NCI-H510A treated with DMSO at 0.1 percent for 48 hours (cell line): ENCODE measurements at regions not wholly inside any gene's neighbourhood (a gene's known extent, or its start where the extent isn't known, plus 50 kb on each side); places are given as distances from the start of the nearest gene placed in this dataset.
A peak's percentile ranks its signal among the peaks of the same experiment; 100 is the strongest.

Experiments used
- DNase-seq: peaks from one replicate; lab custom pipeline; 2025; lab: John Stamatoyannopoulos, UW

DNA sequence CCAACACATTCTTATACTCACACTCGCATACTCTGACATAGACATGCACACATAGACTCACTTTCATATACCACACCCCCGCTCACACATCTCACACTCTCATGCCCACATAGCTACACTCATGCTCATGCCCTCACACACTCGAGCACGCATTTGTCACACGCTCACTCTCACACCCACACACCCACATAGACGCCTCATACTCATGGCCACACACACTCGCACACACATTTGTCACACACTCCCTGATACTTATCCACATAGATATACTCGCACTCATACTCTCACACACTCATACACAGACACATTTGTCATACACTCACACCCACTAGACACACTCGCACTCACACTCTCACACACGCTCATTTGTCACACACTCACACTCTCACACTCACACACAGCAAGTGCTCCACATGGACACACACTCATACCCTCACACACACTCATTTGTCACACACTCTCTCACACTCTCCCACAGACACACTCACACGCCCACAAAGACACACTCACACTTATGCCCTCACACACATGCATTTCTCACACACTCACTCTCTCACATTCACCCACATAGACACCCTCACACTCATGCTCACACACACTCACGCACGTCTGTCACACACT is 50.9 kb downstream of the TNP1 start:
- DNase-seq, result no peak

DNA sequence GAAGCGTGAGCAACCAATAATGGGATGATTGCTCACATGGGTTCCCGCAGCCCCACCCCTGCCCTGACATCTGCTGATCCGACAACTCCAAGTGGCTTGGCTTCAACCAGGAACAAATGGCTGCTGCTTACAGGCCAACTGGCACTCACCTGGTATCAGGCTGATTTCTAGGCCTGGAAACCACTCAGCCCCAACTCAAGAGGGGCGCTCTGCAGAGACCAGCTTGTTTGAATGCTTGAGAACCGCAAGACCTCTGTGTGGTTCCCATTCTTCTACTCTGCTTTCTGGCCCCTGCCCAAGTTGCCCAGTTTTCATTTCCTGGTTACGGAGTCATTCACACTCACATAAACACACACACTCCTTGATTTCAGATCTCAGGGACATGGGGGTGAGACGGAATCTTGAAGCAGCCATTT is 52.0 kb downstream of the TNP1 start:
- peak; percentile 61 for DNase-seq

DNA sequence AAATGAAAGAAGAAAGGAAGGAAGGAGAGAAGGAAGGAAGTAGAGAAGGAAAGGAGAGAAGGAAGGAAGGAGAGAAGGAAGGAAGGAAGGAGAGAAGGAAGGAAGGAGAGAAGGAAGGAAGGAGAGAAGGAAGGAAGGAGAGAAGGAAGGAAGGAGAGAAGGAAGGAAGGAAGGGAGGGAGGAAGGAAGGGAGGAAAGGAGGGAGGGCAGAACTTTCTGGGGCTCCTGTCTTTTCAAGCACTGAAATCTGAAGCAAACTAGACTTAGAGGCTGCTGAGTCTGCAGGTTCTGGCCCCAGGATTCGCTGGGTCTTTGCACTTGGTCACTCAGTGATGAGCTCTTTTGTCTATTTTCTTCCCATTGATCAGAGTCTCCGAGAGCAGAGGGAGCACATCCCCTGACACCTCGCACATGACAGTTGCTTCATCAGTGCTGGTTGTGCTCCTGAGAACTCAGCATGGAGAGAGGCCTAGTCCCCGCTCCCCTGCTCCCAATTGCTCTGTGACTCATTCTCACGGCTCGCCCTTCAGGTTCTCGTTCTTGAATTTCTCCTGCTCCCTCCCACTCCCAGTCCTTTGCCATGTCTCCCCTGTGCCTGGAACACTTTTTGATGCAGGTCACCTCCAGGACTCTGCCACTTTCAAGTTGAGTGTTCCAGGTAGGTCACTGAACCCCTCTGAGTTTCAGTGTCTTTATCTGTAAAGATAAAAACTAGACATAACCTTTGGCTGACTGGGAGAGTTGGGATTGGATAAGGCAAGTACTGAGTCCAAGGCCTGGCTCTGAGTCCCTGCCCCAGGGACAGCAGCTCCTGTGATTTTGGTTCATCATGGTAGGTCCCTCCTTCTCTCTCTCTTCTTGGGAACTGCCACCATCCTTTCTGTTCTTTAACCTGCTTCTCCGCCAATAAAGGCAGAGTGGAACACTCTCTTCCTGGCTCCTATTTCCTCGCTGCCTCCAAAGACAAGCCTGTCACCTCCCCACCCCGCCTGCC is 55.2 kb downstream of the TNP1 start:
- no peak for DNase-seq

DNA sequence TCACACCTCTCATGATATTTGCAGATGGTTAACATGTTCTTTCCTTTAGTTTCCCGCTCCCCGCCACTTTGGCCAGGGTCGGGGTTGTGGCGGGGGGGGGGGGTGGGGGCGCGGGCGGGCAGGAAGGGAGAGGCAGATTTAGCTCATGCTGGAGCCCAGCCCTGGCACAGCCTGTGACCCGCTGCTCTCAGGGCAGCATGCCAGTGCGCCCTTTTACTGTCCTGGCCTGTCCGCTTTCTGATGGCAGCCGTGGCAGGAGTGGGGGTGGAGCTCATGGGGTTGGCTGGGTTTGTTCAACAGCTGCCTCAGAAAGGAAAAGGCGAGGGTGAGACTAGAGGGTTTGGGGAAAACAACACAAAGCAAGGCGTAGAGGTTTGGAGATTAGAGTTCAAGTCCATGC is 56.1 kb downstream of the TNP1 start:
- DNase-seq, result no peak

DNA sequence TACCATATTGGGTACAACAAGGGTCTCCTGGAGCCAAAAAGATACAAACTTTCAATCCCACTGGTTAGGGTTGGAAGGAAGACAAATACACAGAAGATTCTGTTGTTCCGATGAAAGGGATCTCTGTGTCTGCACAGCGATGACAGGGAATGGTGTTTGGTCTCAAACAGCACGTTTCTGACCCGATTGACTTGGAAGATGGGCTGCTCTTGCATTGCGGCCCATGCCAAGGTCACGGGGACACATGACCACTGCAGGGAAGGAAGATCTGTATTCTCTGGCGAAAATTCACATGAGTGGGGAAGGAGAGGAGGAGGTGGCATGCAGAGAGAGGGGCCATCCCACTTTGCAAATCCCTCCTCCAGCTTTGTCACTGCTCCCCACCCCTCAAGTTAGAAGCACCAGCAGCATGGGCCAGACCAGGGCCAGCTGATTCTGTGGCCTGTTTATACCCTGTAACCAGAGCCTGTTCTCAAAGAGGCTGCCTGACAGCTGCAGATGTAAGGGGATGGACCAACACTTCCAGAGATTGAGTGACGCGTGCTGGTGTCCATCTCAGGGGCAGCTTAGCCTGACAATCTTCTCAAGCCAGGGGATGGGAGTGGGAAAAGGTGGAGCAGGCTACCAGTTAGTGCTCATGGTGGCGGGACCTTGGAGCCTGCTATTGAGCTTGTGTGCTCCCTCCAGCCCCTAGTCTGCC is 57.2 kb downstream of the TNP1 start:
- DNase-seq, result no peak

DNA sequence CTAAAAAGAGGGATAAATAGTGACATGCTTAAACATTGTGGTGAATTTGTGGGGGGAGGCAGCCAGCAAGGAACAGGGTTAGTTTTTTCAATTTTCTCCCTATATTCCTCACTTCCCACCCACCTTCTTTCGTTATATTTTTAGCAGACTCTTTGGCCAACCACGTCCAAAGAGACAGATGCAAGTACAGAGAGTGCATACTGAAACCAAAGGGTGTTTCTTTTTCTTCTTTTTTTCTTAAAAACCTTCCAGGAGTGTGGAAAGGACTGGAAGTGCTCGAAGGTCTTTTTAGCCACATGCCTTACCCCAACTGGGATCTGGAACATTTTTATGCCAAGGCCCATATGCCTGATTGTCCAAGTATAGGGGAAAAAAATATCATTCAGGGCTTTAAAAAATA is 59.0 kb downstream of the TNP1 start:
- no peak for DNase-seq

DNA sequence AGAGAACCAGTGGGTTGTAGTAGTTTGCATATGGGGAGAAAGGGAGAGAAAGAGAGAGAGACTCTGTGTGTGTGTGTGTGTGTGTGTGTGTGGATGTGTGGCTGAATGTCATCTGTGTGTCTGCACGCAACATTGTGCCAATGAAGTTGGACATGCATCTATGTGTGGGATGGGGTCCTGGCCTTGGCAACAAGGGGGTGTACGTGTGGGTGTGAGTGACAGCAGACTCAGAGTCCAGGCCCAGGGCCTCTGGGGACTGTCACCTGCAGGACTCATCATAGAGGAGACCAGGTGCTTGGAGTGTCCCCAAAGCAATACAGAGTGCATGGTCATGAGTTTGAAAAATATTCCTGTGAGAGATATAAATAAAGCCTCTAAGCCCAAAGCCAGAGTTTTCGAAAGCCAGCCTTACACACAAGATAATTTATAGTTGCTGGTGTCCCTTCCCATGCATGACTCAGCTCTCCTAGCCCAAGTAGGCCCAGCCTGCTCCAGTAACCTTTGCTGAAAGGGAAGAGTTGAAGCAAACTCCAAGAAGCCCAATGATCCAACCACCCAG is 59.9 kb downstream of the TNP1 start:
- DNase-seq, result no peak

DNA sequence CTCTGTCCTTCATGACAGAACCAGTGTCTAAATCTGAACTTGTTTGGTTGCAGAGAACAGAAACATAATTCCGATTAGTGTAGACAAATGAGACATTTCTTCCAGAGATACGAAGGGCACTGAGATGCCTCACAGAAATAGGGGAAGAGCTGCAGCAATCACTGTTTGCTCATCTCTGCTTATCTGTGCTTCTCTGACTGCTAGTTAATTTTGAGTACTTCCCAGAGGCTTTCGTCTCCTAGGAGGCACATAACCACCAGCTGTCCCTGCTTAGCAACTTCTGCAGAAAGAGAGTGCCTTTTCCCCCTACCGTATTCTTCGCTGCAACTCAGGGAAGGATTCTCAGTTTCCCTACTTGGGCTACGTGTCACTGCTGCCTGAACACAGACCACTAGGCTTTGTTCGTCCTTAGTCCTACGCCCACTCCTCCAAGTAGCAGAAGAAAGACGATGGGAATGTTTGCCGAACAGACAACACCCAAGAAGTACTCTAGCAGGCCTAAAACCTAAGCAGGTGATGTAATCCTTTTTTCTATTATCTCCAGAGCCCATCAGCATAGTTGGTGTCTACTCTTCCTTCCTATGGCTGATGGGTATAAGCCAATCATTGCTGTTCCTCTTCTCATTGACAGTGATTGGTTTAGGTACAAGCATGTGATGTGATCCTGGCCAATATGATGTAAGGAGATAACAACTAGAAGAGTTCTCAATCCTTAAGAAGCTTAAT is 63.6 kb downstream of the TNP1 start:
- no peak for DNase-seq

DNA sequence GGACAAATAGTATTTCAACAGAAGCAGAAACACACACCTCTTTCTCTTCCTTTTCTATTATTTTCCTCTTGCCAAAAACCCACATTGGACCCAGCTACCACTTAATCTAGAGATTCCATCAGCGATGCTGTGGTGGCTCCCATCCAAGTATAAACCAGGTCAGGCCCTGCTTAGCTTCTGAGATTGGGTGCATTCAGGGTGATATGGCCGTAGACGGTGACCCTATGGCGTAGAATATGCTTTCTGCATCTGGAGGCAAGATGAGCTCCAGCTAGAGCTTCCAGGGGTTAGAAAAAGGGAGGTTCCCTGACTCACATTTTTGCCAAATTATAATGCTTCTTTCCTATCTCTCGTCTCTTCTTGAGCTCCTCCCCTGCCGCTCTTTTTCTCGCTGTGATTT is 66.5 kb downstream of the TNP1 start:
- DNase-seq, result no peak

DNA sequence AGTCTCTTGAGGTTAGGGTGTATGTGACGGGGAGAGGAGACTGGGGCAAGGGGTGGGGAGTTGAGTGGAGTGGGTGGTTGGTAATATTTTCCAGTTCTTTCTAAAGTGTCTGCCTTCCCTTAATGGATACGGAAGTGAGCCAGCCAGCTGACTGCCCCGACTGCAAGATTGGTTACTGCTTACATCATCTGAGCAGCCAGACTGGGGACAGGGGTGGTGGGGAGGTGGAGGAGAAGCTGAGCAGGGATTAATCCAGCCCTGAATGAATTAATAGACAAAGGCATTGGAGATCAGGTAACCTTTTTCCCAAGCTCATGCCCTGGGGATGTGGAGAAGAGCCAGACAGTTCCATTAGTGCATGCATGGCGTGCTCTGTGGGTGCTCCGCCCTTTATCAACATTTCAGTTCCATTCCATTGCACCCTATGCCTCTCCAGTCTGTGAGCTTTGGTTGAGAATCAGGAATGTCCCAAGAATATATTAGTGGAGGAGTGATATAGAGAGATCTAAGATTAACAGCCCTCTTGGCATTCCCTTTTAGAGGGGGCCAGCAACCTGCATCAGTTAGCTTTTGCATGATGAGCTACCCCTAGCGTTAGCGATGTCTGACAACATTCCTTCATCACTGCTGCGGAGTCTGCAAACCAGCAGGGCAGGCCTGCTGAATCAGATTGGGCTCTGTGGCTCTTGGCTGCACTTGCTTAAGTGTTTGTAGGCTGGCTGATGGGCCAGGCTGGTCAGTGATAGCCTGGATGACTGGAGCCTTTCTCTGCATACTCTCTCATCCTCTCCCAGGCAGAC is 67.4 kb downstream of the TNP1 start:
- DNase-seq, result peak; percentile 32

DNA sequence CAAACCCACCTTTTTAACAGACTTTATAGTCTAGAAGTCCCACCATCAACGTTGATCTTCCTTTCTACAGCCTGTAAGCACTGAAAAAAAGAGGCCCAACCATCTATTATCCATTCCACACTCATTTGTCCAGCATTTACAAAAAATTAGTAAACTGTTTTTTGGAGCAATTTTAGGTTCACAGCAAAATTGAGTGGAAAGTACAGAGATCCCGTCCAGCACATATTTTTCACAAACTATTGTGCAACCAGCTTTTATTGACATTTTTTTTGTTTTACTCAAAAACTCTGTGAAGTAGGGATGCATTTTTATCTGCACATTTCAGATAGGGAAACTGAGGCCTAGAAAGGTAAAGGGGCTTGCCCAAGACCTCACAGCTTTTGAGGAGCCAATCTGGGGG is 68.6 kb downstream of the TNP1 start:
- DNase-seq, result no peak

DNA sequence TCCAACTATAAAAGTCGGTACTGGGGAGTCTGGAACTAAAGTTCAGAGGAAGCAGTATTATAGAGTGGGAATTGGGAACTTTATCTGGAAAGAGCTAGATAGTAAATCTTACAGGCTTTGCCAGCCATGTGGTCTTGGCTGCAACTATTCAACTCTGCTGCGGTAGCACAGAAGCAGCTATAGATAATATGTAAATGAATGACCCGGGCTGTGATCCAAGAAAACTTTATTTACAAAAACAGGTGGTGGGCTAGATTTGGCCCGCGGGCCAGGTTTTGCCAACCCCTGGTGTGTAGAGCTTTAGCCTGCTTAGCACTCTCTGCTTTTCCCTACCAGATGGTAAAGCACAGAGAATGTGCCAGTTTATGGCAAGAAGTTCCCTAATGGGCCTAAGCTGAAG is 70.8 kb downstream of the TNP1 start:
- DNase-seq, result no peak

DNA sequence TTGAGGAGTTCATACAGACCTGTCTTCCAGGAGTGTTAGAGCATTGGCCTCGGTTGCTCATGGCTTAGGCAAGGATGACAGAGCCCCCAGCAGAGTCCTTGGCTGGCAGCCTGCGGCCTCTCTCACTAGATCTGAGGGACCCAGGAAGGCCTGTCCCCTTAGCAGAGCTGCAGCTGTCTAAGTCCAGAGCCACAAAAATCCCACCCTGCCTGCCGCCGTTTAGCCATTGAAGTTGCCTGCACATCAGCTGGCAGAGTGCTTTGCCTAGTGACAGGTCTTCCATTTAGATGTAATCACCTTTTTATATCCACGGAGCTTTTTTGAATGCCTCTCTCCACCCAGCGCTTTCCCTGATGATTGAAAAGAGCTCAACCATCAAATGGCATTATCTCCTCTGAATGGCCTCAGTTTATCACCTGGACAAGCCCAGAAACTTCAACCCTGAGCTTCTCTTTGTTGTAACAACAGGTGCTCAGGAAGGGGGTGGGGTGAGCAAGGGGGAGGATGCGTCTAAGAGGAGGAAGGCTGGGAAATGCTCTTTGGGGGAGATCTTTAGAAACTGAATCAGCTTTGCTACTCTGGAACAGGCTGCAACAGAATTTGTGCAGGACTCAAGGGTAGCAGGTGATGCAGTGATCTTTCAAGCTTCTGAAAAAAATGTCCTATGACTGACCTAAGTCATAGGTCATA is 71.9 kb downstream of the TNP1 start:
- DNase-seq, result no peak

DNA sequence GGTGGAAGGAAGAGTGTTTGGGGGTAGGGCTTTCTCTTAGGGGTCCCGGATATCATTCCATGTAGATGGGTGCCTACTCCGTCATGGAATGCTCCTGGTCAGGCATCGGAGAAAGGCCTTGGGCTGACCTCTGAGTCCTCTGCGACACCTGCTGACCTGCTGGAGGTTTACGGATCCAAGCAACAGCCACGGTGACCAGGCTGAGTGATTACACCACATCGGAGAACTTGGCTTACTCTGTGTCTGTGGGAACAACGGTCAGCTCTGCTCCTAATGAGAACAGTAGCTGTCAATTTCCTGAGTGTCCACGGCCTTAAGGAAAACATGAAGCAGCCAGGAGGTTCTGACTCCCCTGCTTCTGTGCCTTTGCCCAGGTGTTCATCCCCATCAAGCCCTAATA is 73.2 kb downstream of the TNP1 start:
- no peak for DNase-seq

DNA sequence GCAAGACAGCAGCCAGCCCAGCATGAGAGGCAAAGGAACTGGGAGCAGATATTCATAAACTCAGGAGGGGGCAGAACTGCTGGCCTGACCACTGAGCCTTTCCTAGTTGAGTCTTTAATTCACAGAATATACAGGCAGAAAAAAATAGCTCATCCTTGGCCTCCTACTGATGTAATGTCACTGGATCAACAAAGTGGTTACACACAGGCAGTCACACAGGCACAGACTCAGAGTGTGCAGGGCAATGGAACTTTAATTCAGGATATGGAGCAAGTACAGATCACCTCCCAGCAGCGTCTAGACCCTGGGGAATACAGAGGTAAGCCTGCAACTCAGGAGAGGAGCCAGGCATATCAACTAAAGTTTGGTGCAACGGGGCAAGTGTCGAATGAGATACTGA is 75.4 kb downstream of the TNP1 start:
- no peak for DNase-seq

DNA sequence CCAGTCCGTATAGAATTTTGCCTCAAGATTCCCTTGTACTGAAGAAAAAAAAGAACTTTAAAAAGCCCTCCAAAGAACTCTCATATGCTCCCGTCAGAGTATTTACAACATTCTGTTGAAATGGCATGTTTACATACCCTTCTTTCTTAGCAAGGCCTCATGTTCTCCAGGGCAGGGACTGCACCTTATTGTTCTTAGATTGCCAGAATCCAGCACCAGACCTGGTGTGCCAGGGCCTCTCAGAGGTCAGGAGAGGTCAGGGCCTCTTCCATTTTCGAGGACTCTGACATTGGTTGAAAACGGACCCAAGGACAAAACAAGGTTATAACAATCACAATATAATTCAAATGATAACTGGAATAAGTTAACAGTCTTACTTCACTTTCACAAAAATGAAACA is 78.2 kb downstream of the TNP1 start:
- no peak for DNase-seq

DNA sequence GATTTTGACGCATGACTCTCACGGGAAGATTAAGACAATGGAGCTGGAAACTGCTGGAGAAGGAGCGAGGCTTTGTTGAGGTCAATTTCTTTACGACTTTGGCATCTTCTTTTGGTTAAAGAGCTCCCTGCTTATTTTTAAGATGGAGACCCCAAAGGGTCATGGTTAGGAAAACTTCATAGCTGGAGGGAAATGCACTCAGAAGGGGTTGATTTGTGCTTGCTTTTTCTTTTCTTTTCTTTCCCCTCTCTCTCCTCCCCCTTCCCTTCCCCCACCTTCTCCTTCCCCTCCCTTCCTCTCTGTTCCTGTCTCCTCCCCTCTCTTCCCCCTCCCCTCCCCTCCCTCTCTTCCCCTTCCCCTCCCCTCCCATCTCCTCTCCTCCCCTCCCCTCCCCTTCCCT is 79.0 kb downstream of the TNP1 start:
- DNase-seq, result no peak

DNA sequence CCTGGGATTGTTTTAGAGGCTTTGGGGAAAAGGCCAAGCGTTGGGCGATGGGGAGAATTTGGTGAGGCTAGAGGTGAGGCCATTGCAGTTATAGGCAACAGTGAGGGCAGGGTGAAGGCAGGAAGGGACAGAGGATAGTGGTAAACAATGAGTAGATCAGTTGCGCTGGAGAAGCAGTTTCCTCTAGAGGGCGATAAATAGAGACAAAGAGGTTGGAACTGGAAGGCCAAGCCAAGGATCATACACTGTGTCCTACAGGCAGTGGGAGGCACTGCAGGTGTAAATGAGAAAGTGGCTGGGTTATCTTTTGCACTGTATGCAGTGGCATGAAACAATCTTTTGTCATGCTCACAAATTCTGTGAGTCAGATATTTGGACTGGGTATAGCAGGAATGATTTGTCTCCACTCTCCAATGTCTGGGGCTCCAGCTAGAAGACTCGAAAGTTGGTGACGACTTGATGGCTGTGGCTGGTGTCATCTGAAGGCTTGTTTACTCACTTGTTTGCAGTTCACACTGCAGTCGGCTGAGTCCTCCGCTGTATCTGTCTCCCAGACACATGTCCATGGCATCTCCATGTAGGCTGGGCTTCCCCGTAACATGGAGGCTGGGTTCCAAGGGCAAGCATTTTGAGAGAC is 82.1 kb downstream of the TNP1 start:
- DNase-seq, result peak; percentile 93

DNA sequence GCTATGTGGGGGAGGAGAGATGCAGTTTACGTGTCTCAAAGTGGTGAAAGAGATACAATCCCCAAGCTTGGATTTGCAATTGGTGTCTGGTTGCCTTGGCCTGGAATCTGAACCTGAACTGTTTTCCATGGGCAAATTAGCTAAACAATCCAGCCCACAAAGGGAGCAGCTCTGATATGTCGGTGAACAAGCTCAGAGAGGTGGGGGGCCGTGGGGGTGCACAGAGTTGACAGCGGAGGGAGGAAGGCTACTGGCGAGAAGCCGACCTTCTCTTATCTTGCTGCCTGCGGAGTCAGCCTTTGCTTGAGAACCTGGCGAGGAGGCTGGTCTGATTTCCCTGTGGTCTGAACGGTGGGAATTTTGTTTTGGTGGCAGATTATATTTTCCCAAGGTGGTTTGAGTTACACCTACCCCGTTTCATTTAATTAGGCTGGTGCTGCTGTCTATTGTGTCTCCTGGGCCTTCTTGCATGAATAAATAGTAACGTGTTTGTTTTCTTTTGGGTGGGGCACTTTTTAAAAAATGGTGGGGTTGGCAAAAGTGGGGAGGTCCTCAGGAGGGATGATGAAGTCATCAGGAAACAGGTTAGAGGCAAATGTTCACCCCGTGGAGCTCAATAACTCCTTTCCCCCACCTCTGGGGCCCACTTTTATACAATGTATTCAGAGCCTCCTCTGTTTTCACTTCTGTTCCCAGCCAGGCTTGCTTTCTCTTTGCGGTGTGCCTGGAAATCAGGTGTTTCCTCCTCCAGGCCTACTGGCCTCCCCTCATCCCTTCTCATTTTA is 80.9 kb upstream of the IGFBP5 start:
- peak; percentile 85 for DNase-seq
